Nephron (organoid): ENCODE measurements at regions not wholly inside any gene's neighbourhood (a gene's known extent, or its start where the extent isn't known, plus 50 kb on each side); places are given as distances from the start of the nearest gene placed in this dataset.

Source experiments
- H3K27ac Mint-ChIP-seq, 3 experiments: 2 replicates each; pipeline ENCODE4 v1.8.0; 2020; ENCODE audit warnings: mixed read lengths in 3 of 3, mild to moderate bottlenecking in 2 of 3, moderate library complexity in 1 of 3
- H3K27me3 Mint-ChIP-seq: 2 replicates; pipeline ENCODE4 v1.8.0; 2021; ENCODE audit warnings: low read depth, mild to moderate bottlenecking, moderate library complexity, mixed read lengths
- H3K36me3 Mint-ChIP-seq: 2 replicates; pipeline ENCODE4 v1.8.0; 2020; ENCODE audit warnings: low read depth, mixed read lengths
- H3K4me1 Mint-ChIP-seq: 2 replicates; pipeline ENCODE4 v1.8.0; 2020; ENCODE audit warnings: mixed read lengths
- H3K4me3 Mint-ChIP-seq, 3 experiments: 2 replicates each; pipeline ENCODE4 v1.8.0; 2020; ENCODE audit warnings: mild to moderate bottlenecking in 3 of 3, mixed read lengths in 3 of 3, moderate library complexity in 2 of 3
- H3K9me3 Mint-ChIP-seq: 2 replicates; pipeline ENCODE4 v1.8.0; 2020; ENCODE audit warnings: mixed read lengths
- TF ChIP-seq, protein P1 (sequence below), 3 experiments: fragments of 200-600 bp; sonication (generic); IDR thresholded peaks; one replicate each; pipeline ENCODE4 v1.5.0; 2021; ENCODE audit warnings: antibody characterized with exemption in 3 of 3; ENCODE audit not compliant: unreplicated experiment in 3 of 3

DNA sequence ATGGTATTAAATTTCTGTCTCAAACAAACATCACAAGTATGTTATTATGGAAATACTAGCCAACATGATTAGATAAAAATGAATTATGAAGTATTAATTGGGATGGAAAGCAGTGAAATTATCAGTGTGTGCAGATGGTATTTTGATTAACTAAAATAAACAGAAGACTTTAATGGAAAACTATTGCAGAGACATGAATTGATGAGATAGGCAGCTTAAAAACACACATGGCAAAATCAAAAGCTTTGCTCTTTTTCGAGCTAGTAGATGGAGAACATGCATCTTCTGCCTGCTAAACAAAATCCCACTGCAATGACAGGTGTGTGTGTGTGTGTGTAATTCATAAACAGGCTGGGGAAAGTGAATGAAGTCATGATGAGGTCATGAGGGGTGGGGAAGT is 426.2 kb downstream of the MTRR start:
- Mint-ChIP-seq H3K4me3 (no peak overlapping the region), H3K9me3 (no peaks in the 10 kb centered on the region), H3K27me3 (no peaks in the 10 kb centered on the region), H3K27ac (no peak overlapping the region), H3K36me3 (no peaks in the 10 kb centered on the region), H3K4me1 (no peaks in the 10 kb centered on the region)
- TF ChIP-seq, protein P1, sequence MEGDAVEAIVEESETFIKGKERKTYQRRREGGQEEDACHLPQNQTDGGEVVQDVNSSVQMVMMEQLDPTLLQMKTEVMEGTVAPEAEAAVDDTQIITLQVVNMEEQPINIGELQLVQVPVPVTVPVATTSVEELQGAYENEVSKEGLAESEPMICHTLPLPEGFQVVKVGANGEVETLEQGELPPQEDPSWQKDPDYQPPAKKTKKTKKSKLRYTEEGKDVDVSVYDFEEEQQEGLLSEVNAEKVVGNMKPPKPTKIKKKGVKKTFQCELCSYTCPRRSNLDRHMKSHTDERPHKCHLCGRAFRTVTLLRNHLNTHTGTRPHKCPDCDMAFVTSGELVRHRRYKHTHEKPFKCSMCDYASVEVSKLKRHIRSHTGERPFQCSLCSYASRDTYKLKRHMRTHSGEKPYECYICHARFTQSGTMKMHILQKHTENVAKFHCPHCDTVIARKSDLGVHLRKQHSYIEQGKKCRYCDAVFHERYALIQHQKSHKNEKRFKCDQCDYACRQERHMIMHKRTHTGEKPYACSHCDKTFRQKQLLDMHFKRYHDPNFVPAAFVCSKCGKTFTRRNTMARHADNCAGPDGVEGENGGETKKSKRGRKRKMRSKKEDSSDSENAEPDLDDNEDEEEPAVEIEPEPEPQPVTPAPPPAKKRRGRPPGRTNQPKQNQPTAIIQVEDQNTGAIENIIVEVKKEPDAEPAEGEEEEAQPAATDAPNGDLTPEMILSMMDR (IDR thresholded peaks at IDR 0.05; ENCODE audit: unreplicated experiment in 3 of 3), result no peak

DNA sequence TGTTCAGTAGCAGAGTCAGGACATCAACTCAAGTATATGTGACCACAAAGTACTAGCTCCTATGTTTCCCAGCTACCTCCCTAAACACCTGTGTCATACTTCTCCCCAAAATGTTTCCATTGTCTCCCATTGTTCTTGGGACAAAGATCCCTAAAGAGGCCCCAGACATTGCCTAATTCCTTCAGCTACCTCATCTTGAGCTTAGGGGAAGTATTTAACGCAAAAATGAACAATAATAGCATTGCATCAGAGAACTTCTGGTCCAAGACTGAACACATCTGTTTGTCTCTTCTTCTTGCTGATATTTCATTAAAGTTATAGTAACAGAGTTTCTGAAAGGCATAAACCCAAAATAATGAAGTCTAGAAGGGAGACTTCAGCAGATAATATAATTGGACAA is 430.8 kb downstream of the MTRR start:
- Mint-ChIP-seq H3K27ac (no peak overlapping the region), H3K4me3 (no peak overlapping the region), H3K36me3 (no peaks in the 10 kb centered on the region), H3K9me3 (no peaks in the 10 kb centered on the region), H3K4me1 (no peaks in the 10 kb centered on the region), H3K27me3 (no peaks in the 10 kb centered on the region)
- TF ChIP-seq, protein P1 (IDR thresholded peaks at IDR 0.05; ENCODE audit: unreplicated experiment in 3 of 3), result no peak

DNA sequence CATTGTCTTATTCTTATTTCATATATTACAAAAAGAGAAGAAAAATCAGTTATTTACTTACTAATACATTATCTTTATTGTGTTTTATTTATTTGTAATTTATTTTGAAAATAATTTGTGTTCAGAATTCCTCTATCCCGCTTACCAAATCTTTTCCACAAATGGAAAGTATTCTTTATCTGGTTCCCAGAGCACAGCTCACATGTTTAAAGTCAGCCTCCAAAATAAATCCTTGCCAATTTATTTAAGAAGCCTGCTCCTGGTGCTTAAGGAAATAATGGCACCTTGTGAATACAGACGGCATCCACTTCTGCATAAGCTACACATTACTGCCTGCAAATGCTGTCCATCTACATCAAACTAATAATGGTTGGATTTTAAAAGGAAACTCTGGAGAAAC is 435.4 kb downstream of the MTRR start:
- Mint-ChIP-seq H3K36me3 (no peaks in the 10 kb centered on the region), H3K9me3 (peaks cover 5% of the 10 kb centered on the region), H3K4me3 (no peak overlapping the region), H3K27ac (no peak overlapping the region), H3K27me3 (no peaks in the 10 kb centered on the region), H3K4me1 (no peaks in the 10 kb centered on the region)
- TF ChIP-seq, protein P1 (IDR thresholded peaks at IDR 0.05; ENCODE audit: unreplicated experiment in 3 of 3), result no peak

DNA sequence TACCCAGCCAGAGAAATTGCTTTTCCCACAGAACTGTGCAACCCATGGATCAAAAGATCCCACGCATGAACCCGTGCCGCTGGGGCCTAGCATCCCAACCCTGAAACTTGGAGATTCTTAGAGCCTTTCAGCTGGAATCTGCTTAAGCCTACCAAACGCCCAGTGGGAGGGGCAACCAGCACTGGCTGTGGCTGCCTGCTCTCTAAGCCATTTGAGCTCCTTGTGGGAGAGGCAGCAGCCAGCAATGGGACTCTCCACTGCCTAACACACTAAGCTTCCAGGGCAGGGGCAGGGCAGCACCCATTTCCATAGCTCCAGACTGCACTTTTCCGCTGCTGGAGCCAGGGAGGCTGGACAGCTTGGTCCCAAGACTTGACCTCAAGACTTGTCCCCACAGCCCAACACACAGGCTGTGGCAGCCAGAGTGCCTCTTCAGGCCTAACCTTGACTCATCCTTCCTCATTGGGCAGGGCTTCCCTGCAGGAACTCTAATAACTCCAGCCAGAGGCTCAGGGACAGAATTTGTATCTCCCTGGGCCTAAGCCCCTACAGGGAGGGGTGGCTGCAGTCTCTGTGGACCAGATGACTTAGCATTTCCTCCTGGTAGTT is 437.4 kb downstream of the MTRR start:
- TF ChIP-seq, protein P1 (IDR thresholded peaks at IDR 0.05; ENCODE audit: unreplicated experiment in 3 of 3), result no peak
- Mint-ChIP-seq H3K27me3 (no peaks in the 10 kb centered on the region), H3K4me3 (no peak overlapping the region), H3K9me3 (peaks cover 17% of the 10 kb centered on the region), H3K36me3 (no peaks in the 10 kb centered on the region), H3K27ac (no peak overlapping the region), H3K4me1 (no peaks in the 10 kb centered on the region)

DNA sequence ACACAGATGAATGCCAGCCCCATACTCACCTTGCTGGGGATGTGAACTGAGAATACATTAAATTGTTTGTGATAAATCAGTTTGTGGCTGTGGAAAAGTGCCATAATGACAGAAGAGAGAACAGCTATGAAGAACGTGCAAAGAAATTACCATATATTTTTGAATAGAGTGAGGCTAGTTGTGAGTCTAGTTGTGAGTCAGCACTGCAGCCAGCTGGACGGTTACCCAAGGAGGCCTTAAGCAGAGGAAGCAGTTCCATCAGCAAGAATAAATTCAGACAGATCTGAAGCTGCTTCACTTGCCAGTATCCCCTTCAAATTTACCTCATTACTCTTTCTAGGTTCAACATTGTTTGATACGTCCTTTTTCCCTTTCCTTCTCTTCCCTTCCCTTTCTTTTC is 446.0 kb downstream of the MTRR start:
- no peak overlapping the region for H3K27ac Mint-ChIP-seq
- H3K4me1 Mint-ChIP-seq, result no peaks in the 10 kb centered on the region
- no peak overlapping the region for H3K4me3 Mint-ChIP-seq
- no peaks in the 10 kb centered on the region for H3K36me3 Mint-ChIP-seq
- peaks cover 12% of the 10 kb centered on the region for H3K9me3 Mint-ChIP-seq
- peaks cover under 1% of the 10 kb centered on the region for H3K27me3 Mint-ChIP-seq
- TF ChIP-seq, protein P1 (IDR thresholded peaks at IDR 0.05; ENCODE audit: unreplicated experiment in 3 of 3), result no peak

DNA sequence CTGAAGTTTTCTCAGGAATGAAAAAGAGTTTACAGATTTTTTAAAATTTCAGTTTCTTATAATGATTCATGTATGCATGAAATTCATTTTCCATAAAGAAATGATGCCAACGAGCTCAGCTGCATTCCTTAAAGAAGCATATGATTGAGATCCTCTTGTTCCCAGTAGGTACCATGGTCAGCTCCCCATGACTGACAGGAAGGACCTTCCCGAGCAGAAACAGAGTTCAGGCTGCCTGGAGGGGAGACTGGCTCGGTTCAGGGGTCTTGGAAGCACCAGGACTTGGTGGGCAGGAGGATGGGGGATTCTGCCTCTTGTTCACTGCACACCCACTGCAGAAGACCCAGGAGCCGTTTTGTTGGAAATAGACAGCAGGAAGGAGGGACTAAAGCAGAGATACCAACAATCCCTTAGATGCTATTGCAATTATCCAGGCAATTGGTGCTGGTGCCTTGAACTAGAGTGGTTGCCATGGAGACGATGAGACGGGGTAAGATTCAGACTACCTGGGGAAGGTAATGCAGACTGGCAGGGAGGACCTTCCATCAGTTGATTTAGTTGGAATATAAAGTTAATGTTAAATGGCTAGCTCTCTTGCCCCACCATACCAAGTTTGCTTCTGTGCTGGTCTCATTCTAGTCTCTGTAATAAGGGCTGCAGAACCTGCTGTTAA is 447.8 kb downstream of the MTRR start:
- peaks cover under 1% of the 10 kb centered on the region for H3K9me3 Mint-ChIP-seq
- H3K36me3 Mint-ChIP-seq, result no peaks in the 10 kb centered on the region
- H3K4me3 Mint-ChIP-seq, result no peak overlapping the region
- TF ChIP-seq, protein P1 (IDR thresholded peaks at IDR 0.05; ENCODE audit: unreplicated experiment in 3 of 3), result no peak
- H3K27me3 Mint-ChIP-seq, result peaks cover 5% of the 10 kb centered on the region
- H3K4me1 Mint-ChIP-seq, result no peaks in the 10 kb centered on the region
- no peak overlapping the region for H3K27ac Mint-ChIP-seq
